Mucosa of stomach (tissue), 1 donor: ENCODE measurements at regions not wholly inside any gene's neighbourhood (a gene's known extent, or its start where the extent isn't known, plus 50 kb on each side); places are given as distances from the start of the nearest gene placed in this dataset.

Experiments
- H3K27me3 ChIP-seq: one replicate; pipeline ENCODE4 v1.7.0; 2013; ENCODE audit warnings: mild to moderate bottlenecking, low read length; ENCODE audit not compliant: control insufficient read depth, insufficient read depth
- H3K36me3 ChIP-seq: one replicate; pipeline ENCODE4 v1.7.0; 2013; ENCODE audit warnings: low read length; ENCODE audit not compliant: control insufficient read depth, insufficient read depth
- H3K4me1 ChIP-seq: one replicate; pipeline ENCODE4 v1.7.0; 2013; ENCODE audit warnings: mild to moderate bottlenecking, low read length; ENCODE audit not compliant: control insufficient read depth, insufficient read depth
- H3K4me3 ChIP-seq: one replicate; pipeline ENCODE4 v1.7.0; 2013; ENCODE audit warnings: low read length
- H3K9ac ChIP-seq: one replicate; pipeline ENCODE4 v1.7.0; 2013; ENCODE audit warnings: mild to moderate bottlenecking, low read length, moderate library complexity
- H3K9me3 ChIP-seq: one replicate; pipeline ENCODE4 v1.7.0; 2013; ENCODE audit warnings: mild to moderate bottlenecking, low read length, moderate library complexity; ENCODE audit not compliant: control insufficient read depth
- donor health status: Pancreatic carcinoma.

DNA sequence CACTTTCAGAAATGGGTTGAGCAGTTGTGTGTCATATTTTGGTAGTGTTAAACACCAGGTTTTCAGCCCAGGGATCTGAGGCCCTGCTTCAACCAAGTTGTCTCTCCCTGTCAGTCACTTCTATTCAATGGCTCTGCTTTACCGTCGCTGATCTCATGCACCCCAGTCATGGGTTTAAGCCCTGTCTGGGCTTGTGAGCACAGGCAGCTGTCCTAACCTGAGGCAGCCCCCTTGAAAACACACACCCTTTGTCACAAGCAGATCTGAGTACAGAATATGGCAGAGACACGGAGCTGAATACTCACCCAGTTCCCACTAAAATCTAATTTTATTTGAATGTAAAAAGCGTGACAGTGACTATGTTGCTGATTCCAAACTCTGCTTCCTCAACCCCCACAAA, 110.6 kb upstream of the GLI3 start:
- H3K27me3 ChIP-seq: no peaks in the 10 kb centered on the region
- H3K36me3 ChIP-seq: no peaks in the 10 kb centered on the region
- H3K9ac ChIP-seq: no peak overlapping the region
- no peaks in the 10 kb centered on the region for H3K9me3 ChIP-seq
- H3K4me3 ChIP-seq: no peak overlapping the region
- no peaks in the 10 kb centered on the region for H3K4me1 ChIP-seq

DNA sequence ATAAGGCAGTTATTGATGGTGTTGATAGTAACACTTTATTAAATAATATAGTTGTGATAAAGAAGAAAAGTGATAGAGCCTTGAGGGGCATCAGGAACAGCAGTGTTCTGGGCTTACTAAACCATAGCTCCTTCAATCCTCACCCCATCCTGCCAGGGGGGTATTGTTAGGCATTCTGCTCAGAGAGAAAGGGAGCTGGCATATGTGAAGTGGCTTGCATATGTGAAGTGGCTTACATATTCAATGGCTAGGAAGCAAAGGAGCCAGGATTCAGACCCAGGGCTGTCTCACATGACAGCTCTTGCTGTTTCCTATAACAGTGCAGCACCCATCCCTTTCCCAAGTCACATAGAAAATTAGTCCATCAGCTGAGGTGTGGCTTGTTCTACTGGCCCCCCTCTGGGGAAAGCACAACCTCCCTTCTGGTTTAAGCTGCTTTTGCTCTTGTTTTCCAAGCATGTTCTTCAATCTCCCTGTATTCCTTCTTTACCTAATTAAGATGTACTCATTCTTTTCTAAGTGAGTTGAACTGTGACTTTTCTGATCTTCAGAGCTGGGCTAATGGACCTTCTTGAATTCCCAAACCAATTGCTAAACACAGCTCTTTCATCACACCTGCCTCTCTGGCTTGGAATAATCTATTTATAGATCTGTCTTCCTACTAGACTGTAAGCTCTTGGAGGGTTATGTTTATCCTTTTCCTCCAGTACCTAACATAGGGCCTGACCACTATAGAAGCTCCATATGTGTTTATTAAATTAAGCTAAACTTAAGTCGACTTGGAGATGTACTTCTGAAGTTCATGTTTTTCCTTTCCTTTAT, 108.7 kb upstream of the GLI3 start:
- H3K4me1 ChIP-seq: no peaks in the 10 kb centered on the region
- no peak overlapping the region for H3K9ac ChIP-seq
- H3K9me3 ChIP-seq: no peaks in the 10 kb centered on the region
- H3K4me3 ChIP-seq: no peak overlapping the region
- H3K27me3 ChIP-seq: no peaks in the 10 kb centered on the region
- H3K36me3 ChIP-seq: no peaks in the 10 kb centered on the region

DNA sequence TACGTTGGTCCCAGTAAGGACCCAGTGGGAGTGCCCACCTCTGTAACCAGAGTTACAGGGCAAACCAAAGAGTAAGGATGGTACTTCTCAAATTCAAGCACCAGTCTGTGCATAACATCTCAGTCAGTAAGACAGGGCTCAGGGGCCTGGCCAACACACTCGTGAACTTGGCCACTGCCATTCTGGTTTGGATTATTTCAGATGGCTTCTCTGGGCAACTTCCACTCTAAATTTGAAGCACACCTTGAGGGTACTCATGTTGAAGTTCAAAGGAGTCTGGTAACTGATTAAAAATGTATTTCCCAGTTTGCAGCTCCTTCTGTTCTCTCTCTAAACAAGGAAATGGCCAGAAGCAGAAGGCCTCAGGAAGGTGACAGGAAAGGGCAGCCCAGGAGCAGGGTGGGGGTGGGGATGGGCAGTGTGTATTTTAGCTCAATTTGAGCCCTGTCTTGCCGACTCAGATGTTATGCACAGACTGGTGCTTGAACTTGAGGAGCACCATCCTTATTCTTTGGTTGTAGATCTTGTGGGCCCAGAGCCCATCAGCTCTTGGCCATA, 107.3 kb upstream of the GLI3 start:
- H3K9me3 ChIP-seq: no peaks in the 10 kb centered on the region
- no peaks in the 10 kb centered on the region for H3K4me1 ChIP-seq
- no peak overlapping the region for H3K9ac ChIP-seq
- H3K36me3 ChIP-seq: no peaks in the 10 kb centered on the region
- no peak overlapping the region for H3K4me3 ChIP-seq
- no peaks in the 10 kb centered on the region for H3K27me3 ChIP-seq

DNA sequence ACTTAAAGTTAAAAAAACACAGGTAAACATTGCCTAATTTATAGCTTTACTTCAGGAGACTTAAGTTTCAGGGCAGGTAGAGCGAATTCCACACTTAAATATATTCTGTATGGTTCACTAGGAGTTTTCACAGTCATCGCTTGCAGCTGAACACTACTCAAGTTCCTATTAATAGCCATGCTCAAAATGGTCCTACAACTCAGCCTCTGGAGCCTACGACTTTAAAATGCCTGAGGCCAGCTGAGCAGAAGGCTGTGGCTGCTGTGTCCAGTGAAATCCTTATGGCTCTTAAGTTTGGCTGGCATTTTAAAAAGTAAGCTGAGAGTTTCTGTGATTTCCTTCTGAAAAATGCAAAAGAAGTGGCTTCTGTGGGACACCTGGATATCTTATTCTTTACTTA, 105.4 kb upstream of the GLI3 start:
- Histone ChIP-seq H3K4me1 (no peaks in the 10 kb centered on the region), H3K9ac (no peak overlapping the region), H3K4me3 (no peak overlapping the region), H3K9me3 (no peaks in the 10 kb centered on the region), H3K36me3 (no peaks in the 10 kb centered on the region), H3K27me3 (no peaks in the 10 kb centered on the region)

DNA sequence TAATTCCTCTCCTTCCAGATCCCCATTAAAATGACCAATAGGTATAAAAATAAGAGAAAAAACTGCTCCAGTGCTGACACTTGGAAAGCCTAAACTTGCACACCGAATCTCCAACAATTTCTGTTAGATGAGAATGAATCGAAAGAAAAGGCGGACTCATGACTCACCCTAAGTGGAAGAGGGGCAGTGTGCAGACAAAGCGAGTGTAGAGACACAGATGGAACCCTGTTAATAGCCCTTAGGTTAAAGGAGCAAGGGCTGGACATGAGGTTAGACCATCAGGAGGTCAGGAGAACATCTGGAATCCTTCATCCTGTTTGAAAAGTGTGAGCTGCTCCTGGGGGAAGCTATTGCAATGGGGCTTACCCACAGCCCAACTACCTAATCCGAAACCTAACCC, 103.4 kb upstream of the GLI3 start:
- Histone ChIP-seq H3K36me3 (no peaks in the 10 kb centered on the region), H3K9me3 (no peaks in the 10 kb centered on the region), H3K4me3 (no peak overlapping the region), H3K4me1 (no peaks in the 10 kb centered on the region), H3K9ac (no peak overlapping the region), H3K27me3 (no peaks in the 10 kb centered on the region)

DNA sequence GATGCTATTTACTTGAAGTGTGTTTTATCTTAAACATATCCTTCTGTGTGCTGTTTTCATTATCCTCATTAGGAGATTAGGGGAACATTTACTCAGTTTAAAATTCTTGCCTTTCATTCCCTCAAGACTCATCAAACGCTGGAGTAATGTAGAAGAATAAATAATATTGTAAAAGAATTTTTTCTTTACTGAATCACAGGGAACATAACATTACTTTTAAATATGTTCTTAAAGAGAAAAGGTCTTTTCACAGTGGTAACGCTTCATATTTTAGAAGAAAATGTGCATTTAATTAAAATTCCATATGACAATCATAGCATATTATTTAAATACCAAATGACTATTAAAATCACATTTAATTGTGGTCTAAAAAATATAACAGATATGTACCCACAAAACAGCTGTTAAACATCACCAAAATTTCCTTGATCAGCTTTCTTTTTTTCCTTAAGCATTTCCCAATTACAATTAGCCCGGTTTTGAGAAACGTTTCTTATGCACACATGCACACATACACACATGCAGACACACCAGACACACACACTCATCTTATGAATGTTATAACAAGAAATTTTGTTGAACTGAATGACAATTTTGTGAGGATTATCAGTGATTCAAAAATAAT, 102.0 kb upstream of the GLI3 start:
- Histone ChIP-seq H3K36me3 (no peaks in the 10 kb centered on the region), H3K9me3 (no peaks in the 10 kb centered on the region), H3K27me3 (no peaks in the 10 kb centered on the region), H3K4me1 (no peaks in the 10 kb centered on the region), H3K9ac (no peak overlapping the region), H3K4me3 (no peak overlapping the region)

DNA sequence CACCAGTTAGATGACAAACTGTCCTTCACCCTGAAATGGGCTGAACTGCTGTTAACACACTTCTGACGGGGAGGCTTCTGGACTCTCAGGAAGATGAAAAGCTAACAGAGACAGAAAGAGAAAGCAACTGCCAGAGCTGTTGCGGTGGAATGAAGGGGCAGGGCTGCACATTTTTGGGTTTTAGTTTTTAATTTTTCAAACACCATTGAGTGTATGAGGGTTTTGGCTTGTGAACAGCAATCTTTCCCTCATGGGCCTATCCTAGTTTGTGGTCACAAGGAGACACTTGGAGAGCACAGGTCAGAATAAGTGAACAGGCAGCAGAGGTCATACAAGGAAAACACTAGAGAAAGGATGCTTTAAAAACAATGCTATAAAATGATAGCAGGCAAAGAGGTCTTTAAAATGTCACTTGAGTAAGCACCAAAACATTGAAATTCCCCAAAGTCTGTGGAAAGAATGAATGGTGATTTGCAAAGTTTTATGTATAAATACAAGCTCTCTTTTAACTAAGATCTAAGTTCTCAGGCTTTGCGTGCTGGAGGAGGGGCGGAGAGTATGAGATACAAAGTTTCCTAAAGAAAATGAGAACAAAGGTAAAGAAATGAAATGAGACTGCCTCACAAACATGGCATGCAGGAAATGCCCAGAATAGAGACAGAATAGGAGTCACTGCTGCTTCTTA, 101.4 kb upstream of the GLI3 start:
- Histone ChIP-seq H3K4me3 (no peak overlapping the region), H3K9me3 (no peaks in the 10 kb centered on the region), H3K4me1 (no peaks in the 10 kb centered on the region), H3K36me3 (no peaks in the 10 kb centered on the region), H3K9ac (no peak overlapping the region), H3K27me3 (no peaks in the 10 kb centered on the region)

DNA sequence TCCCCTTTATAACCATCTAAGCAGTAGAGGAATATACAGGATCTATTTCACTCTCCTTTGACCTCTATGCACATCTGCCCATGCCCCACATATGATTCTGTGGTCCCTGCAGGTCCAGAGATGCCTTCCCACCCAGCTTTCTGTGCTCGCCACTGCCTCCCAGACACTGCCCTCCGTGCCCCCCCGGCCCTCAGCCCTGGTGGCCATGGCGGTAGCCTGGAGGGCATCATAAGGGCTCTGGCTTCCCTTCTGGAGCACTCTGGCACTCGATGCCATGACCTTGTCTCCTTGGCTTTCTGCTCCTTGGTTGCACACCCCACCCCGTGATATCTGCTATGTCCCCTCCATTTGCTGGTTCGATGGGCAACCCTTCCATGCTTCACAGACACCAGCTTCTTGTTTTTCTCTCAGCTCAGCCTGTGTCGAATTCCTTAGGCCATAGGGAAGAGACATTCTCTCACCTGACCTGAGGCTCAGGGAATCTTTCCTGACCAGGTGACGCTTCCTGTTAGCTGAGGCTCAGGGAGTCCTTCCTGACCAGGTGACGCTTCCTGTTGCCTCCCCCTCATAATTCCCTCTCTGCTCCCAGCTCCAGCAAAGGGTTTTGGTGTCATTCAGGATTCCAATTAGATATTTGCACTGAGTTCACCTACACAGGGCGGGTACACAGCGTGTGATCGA, 100.4 kb upstream of the GLI3 start:
- H3K4me3 ChIP-seq: no peak overlapping the region

DNA sequence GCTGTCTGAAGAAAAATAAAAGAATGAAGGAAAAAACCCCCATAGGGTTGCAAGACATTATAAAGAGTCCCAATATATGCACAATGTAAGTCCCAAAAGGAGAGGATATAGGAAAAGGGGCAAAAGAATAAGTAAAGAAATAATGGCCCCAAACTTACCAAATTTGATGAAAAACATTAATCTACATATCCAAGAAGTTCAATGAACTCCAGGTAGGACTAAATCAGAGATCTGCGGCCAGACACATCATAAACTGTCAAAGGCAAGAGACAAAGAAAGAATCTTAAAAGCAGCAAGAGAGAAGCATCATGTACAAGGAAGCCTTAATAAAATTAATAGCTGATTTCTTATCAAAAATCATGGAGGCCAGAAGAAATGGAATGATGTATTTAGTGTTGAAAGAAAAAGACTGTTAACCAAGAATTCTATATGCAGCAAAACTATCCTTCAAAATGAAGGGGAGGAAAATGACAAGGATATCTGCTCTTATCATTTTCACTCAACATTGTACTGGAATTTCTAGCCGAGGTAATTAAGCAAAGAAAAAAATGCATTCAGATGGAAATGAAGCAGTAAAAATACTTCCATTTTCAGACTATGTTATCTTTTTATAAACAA, 95.7 kb upstream of the GLI3 start:
- Histone ChIP-seq H3K4me3 (no peak overlapping the region), H3K9me3 (no peaks in the 10 kb centered on the region), H3K27me3 (no peaks in the 10 kb centered on the region), H3K9ac (no peak overlapping the region), H3K36me3 (no peaks in the 10 kb centered on the region), H3K4me1 (no peaks in the 10 kb centered on the region)

More for the DNA sequence above, 100.4 kb upstream of the GLI3 start:
- no peaks in the 10 kb centered on the region for H3K27me3 ChIP-seq
- H3K4me1 ChIP-seq: no peaks in the 10 kb centered on the region
- no peaks in the 10 kb centered on the region for H3K9me3 ChIP-seq
- no peak overlapping the region for H3K9ac ChIP-seq
- no peaks in the 10 kb centered on the region for H3K36me3 ChIP-seq

DNA sequence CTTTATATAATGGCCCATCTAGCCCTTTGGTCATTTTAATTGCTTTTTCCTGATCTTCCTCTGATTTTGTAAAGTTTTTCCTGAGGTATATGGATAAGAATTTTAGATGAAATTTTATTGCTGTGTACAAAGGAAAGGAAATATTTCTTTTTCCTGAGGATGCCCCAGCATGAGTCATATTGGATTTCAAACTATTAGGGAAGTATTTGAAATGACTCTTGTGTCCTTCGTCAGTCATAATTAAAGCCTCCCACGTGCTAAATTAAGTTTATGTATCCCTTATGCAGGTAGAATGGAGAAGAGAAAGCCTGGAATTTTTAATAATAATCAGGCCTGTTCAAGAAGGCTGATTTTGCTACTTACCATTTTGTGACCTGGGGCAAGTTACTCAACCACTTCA, 82.6 kb upstream of the GLI3 start:
- Histone ChIP-seq H3K4me3 (no peak overlapping the region), H3K27me3 (no peaks in the 10 kb centered on the region), H3K9ac (no peak overlapping the region), H3K36me3 (no peaks in the 10 kb centered on the region), H3K4me1 (no peaks in the 10 kb centered on the region), H3K9me3 (no peaks in the 10 kb centered on the region)

DNA sequence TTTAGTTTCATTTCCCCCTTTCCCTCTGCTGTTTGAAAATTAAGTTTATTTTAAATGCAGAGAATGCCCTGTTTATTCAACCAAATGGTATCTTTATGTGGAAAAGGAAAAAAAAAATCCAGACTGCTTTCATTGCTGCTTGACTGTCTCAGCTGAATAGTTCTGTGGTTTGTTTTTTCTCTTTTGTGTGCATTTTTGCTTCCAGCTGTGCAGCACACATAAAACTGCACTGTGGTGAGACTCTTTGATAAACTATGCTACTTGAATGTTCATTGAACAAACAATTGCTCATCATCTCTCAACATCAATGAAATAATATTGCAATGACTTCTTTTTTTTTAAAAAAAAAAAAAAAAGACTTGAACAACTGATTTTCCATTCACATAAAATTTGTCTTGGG, 78.6 kb upstream of the GLI3 start:
- no peaks in the 10 kb centered on the region for H3K36me3 ChIP-seq
- no peak overlapping the region for H3K9ac ChIP-seq
- no peaks in the 10 kb centered on the region for H3K4me1 ChIP-seq
- no peak overlapping the region for H3K4me3 ChIP-seq
- H3K9me3 ChIP-seq: no peaks in the 10 kb centered on the region
- no peaks in the 10 kb centered on the region for H3K27me3 ChIP-seq
